Uterus (tissue), 2 donors: ENCODE measurements at regions not wholly inside any gene's neighbourhood (a gene's known extent, or its start where the extent isn't known, plus 50 kb on each side); places are given as distances from the start of the nearest gene placed in this dataset.

ENCODE experiments used
- POLR2A ChIP-seq, 2 donors: fragments of 450-650 bp; IDR thresholded peaks; one replicate each; pipeline ENCODE4 v1.6.1; 2016; ENCODE audit warnings: antibody characterized with exemption in 2 of 2, mild to moderate bottlenecking in 1 of 2, moderate library complexity in 1 of 2
- TF ChIP-seq, protein P1 (sequence below), 4 experiments: fragments of 200-600 bp in 2 of 4; fragments of 450-650 bp in 2 of 4; sonication (generic) in 2 of 4; IDR thresholded peaks; one replicate each; pipeline ENCODE4 v1.5.1; 2016 to 2019; ENCODE audit warnings: antibody characterized with exemption in 4 of 4, mild to moderate bottlenecking in 2 of 4, moderate library complexity in 1 of 4

DNA sequence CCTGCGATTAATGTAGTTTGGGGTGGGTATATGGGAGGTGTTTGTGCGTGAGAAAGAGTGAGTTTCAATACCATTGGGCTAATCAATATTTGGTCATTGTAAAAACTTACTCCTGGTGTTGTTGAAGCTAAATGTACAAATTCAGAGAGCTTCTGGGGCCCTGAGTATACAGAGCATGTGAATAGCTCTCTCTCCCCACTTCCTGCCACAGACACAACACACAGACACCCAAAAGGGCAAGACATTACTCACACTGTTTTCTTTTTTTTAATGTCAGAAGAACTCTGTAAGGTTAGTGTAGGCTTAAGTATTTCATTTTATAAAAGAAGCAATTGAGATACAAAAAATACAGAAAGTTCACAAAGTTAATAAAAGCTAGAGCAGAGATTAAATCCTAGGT, 151.3 kb upstream of the KCNIP4 start:
- TF ChIP-seq POLR2A (IDR thresholded peaks at IDR 0.05) = no peak
- TF ChIP-seq, protein P1, sequence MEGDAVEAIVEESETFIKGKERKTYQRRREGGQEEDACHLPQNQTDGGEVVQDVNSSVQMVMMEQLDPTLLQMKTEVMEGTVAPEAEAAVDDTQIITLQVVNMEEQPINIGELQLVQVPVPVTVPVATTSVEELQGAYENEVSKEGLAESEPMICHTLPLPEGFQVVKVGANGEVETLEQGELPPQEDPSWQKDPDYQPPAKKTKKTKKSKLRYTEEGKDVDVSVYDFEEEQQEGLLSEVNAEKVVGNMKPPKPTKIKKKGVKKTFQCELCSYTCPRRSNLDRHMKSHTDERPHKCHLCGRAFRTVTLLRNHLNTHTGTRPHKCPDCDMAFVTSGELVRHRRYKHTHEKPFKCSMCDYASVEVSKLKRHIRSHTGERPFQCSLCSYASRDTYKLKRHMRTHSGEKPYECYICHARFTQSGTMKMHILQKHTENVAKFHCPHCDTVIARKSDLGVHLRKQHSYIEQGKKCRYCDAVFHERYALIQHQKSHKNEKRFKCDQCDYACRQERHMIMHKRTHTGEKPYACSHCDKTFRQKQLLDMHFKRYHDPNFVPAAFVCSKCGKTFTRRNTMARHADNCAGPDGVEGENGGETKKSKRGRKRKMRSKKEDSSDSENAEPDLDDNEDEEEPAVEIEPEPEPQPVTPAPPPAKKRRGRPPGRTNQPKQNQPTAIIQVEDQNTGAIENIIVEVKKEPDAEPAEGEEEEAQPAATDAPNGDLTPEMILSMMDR (IDR thresholded peaks at IDR 0.05) = no peak
